Loucy (cell line): ENCODE measurements at regions not wholly inside any gene's neighbourhood (a gene's known extent, or its start where the extent isn't known, plus 50 kb on each side); places are given as distances from the start of the nearest gene placed in this dataset.

Source experiments
- EZH2phosphoT487 ChIP-seq: fragments of 200-600 bp; IDR thresholded peaks from 2 replicates; pipeline ENCODE4 v1.6.1; 2018; ENCODE audit warnings: antibody characterized with exemption, mild to moderate bottlenecking, moderate library complexity, borderline replicate concordance
- TF ChIP-seq, protein P1 (sequence below): fragments of 200-600 bp; sonication (generic); conservative IDR thresholded peaks from 2 replicates; pipeline ENCODE4 v1.5.1; 2014; ENCODE audit warnings: mild to moderate bottlenecking, antibody characterized with exemption, low read length

DNA sequence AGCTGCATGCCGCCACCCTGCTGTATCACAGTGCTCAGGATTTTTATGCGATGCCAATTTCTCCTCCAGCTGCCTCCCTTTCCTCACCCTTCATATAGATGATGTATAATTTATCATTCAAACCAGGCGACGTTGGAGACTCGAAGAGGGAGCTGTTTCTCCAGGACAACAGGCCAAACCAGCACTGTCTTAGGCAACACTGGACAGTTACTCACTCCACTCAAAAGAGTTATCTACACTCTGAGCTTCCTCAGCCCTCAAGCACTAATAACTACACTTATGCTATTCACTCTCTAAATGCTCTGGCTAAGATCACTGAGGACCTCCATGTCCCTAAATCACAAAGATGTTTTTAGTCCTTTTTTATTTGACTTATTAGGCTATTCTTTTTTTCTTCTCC, 87.3 kb upstream of the RFC3 start:
- TF ChIP-seq, protein P1, sequence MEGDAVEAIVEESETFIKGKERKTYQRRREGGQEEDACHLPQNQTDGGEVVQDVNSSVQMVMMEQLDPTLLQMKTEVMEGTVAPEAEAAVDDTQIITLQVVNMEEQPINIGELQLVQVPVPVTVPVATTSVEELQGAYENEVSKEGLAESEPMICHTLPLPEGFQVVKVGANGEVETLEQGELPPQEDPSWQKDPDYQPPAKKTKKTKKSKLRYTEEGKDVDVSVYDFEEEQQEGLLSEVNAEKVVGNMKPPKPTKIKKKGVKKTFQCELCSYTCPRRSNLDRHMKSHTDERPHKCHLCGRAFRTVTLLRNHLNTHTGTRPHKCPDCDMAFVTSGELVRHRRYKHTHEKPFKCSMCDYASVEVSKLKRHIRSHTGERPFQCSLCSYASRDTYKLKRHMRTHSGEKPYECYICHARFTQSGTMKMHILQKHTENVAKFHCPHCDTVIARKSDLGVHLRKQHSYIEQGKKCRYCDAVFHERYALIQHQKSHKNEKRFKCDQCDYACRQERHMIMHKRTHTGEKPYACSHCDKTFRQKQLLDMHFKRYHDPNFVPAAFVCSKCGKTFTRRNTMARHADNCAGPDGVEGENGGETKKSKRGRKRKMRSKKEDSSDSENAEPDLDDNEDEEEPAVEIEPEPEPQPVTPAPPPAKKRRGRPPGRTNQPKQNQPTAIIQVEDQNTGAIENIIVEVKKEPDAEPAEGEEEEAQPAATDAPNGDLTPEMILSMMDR: no peak
- TF ChIP-seq EZH2phosphoT487: no peak
